ENCODE measurements at regions not wholly inside any gene's neighbourhood (a gene's known extent, or its start where the extent isn't known, plus 50 kb on each side); places are given as distances from the start of the nearest gene placed in this dataset.

DNA sequence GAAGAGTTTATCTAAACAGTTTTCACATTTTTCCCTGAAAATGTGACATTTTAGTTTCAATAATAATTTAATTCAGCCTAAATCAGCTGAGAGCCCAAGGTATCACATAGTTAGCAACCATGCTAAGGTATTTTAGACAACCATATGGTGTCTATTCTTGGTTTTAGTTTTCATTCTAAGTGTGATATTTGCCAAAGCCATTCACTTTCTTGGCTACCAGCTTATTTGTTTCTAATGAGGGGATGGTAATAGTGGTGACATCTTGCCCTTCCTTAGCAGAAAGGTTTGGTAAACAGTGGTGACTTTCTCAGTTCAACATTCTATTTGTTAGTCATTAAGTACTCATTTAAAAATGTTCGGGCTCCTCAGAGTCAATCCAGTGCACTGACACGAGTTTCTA, 854.9 kb upstream of the HTR2C start:
- H3K27me3 Mint-ChIP-seq = no peaks in the 10 kb centered on the region
- no peaks in the 10 kb centered on the region for H3K36me3 Mint-ChIP-seq
- peaks cover 6% of the 10 kb centered on the region for H3K9me3 Mint-ChIP-seq
- no peaks in the 10 kb centered on the region for H3K4me1 Mint-ChIP-seq (ENCODE audit: unreplicated experiment)
- TF ChIP-seq CTCF (conservative IDR thresholded peaks at IDR 0.05) = no peak
- no peak overlapping the region for H3K27ac Mint-ChIP-seq
- DNase-seq (ENCODE audit: extremely low spot score, unreplicated experiment) = no peak
- no peak overlapping the region for H3K4me3 Mint-ChIP-seq

GRCh38 chrX:113726898-113727297, 857.0 kb upstream of the HTR2C start:
- DNase-seq (ENCODE audit: extremely low spot score, unreplicated experiment) = no peak
- no peaks in the 10 kb centered on the region for H3K27me3 Mint-ChIP-seq
- H3K36me3 Mint-ChIP-seq = no peaks in the 10 kb centered on the region
- TF ChIP-seq CTCF (conservative IDR thresholded peaks at IDR 0.05) = no peak
- peaks cover 6% of the 10 kb centered on the region for H3K9me3 Mint-ChIP-seq
- H3K4me3 Mint-ChIP-seq = no peak overlapping the region
- H3K4me1 Mint-ChIP-seq (ENCODE audit: unreplicated experiment) = no peaks in the 10 kb centered on the region
- no peak overlapping the region for H3K27ac Mint-ChIP-seq

DNA sequence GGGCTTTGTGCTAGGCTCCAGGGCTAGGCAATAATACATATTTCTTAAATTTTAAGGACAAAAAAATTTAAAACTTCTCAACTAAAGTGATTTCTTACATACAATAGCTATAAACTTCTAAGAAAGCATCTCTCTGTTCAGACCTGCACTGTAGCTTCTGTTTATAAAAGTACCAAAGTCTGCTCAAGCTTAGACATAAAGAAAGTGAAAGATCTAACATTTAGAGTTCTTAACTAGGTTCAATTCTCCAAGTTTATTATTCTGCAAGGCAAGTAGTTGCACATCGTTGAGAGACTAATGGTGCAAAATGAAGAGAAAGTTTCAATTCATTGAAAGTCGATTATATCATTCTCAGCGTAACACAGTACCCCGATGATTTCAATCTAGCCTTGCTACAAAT, 857.4 kb upstream of the HTR2C start:
- H3K4me1 Mint-ChIP-seq (ENCODE audit: unreplicated experiment) = no peaks in the 10 kb centered on the region
- no peaks in the 10 kb centered on the region for H3K27me3 Mint-ChIP-seq
- no peak for DNase-seq (ENCODE audit: extremely low spot score, unreplicated experiment)
- H3K36me3 Mint-ChIP-seq = no peaks in the 10 kb centered on the region
- no peak for TF ChIP-seq CTCF (conservative IDR thresholded peaks at IDR 0.05)
- H3K27ac Mint-ChIP-seq = no peak overlapping the region
- H3K4me3 Mint-ChIP-seq = no peak overlapping the region
- peaks cover 6% of the 10 kb centered on the region for H3K9me3 Mint-ChIP-seq

GRCh38 chrX:113726009-113726408, 857.9 kb upstream of the HTR2C start:
- H3K36me3 Mint-ChIP-seq = no peaks in the 10 kb centered on the region
- no peak overlapping the region for H3K27ac Mint-ChIP-seq
- no peak overlapping the region for H3K4me3 Mint-ChIP-seq
- peaks cover 6% of the 10 kb centered on the region for H3K9me3 Mint-ChIP-seq
- TF ChIP-seq CTCF (conservative IDR thresholded peaks at IDR 0.05) = no peak
- DNase-seq (ENCODE audit: extremely low spot score, unreplicated experiment) = no peak
- no peaks in the 10 kb centered on the region for H3K4me1 Mint-ChIP-seq (ENCODE audit: unreplicated experiment)
- no peaks in the 10 kb centered on the region for H3K27me3 Mint-ChIP-seq

- no peak overlapping the region for H3K27ac Mint-ChIP-seq
- peaks cover 5% of the 10 kb centered on the region for H3K9me3 Mint-ChIP-seq
- DNase-seq (ENCODE audit: extremely low spot score, unreplicated experiment) = no peak
- no peaks in the 10 kb centered on the region for H3K27me3 Mint-ChIP-seq
- TF ChIP-seq CTCF (conservative IDR thresholded peaks at IDR 0.05) = no peak
- no peaks in the 10 kb centered on the region for H3K36me3 Mint-ChIP-seq
- no peak overlapping the region for H3K4me3 Mint-ChIP-seq
- H3K4me1 Mint-ChIP-seq (ENCODE audit: unreplicated experiment) = no peaks in the 10 kb centered on the region
These were observed 859.3 kb upstream of the AMOT start for GRCh38 chrX:113699939-113700338.

GRCh38 chrX:113675278-113675677, 834.6 kb upstream of the AMOT start:
- Mint-ChIP-seq H3K27me3 (no peaks in the 10 kb centered on the region), H3K4me1 (ENCODE audit: unreplicated experiment) (no peaks in the 10 kb centered on the region), H3K4me3 (no peak overlapping the region), H3K9me3 (no peaks in the 10 kb centered on the region), H3K27ac (no peak overlapping the region), H3K36me3 (no peaks in the 10 kb centered on the region)
- no peak for TF ChIP-seq CTCF (conservative IDR thresholded peaks at IDR 0.05)
- DNase-seq (ENCODE audit: extremely low spot score, unreplicated experiment) = no peak
